ENCODE measurements at regions not wholly inside any gene's neighbourhood (a gene's known extent, or its start where the extent isn't known, plus 50 kb on each side); places are given as distances from the start of the nearest gene placed in this dataset.

DNA sequence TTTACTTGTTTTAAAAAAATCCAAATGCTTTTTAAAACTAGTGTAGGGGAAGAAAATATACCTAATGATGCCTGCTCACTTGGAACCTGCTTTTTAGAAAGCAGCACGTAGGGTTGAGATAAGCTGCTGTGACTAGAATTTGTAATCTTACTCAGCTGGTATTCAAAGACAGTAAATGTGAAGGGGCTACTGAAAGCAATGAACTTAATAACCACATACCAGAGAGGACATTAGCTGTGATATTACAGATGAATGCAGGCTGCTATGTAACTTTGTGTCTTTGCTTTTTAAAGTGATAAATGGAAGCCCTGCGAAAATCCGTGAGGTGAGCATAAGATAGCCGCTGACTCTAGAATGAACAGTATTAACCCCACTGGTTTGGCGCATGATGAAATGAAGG is 124.1 kb downstream of the TRIML1 start:
- H3K36me3 ChIP-seq (ENCODE audit: insufficient read depth, low read length), result no peaks in the 10 kb centered on the region
- CTCF ChIA-PET, result no interaction called here
- no peaks in the 10 kb centered on the region for H3K27me3 ChIP-seq (ENCODE audit: control insufficient read depth in 1 of 2, insufficient read depth in 2 of 2, low read length in 2 of 2)
- H3K9me3 Mint-ChIP-seq, result peaks cover 8% of the 10 kb centered on the region
- no peak for ATAC-seq (ENCODE audit: poor library complexity)
- no peak overlapping the region for H3K4me3 ChIP-seq (ENCODE audit: low read length)
- no peak overlapping the region for H3K27ac Mint-ChIP-seq
- H3K27me3 Mint-ChIP-seq, result no peaks in the 10 kb centered on the region
- TF ChIP-seq CTCF (IDR thresholded peaks at IDR 0.05), result no peak
- H3K4me1 ChIP-seq (ENCODE audit: insufficient read depth, low read length), result no peaks in the 10 kb centered on the region
- H3K9me3 ChIP-seq (ENCODE audit: control insufficient read depth in 1 of 2, insufficient read depth in 1 of 2, low read length in 2 of 2), result peaks cover 0 to 3% of the 10 kb centered on the region in 2 experiments
- intact Hi-C loops (cut with DNase I, micrococcal nuclease), result no loop called here
- no peaks in the 10 kb centered on the region for H3K36me3 Mint-ChIP-seq (ENCODE audit: low read depth)
- POLR2A ChIA-PET, result no interaction called here
- no peak overlapping the region for H3K4me3 Mint-ChIP-seq
- H3K27ac ChIP-seq (ENCODE audit: low read depth in 1 of 2, low read length in 2 of 2), result no peak overlapping the region
- H3K4me1 Mint-ChIP-seq (ENCODE audit: low read depth), result no peaks in the 10 kb centered on the region
- DNase-seq, result no peak

GRCh38 chr4:188266386-188266785 is 127.1 kb downstream of the TRIML1 start:
- Histone ChIP-seq H3K36me3 (ENCODE audit: insufficient read depth, low read length) (no peaks in the 10 kb centered on the region), H3K27me3 (ENCODE audit: control insufficient read depth in 1 of 2, insufficient read depth in 2 of 2, low read length in 2 of 2) (no peaks in the 10 kb centered on the region), H3K9me3 (ENCODE audit: control insufficient read depth in 1 of 2, insufficient read depth in 1 of 2, low read length in 2 of 2) (peaks cover 0 to 25% of the 10 kb centered on the region in 2 experiments), H3K4me1 (ENCODE audit: insufficient read depth, low read length) (no peaks in the 10 kb centered on the region), H3K4me3 (ENCODE audit: low read length) (no peak overlapping the region), H3K27ac (ENCODE audit: low read depth in 1 of 2, low read length in 2 of 2) (no peak overlapping the region)
- ChIA-PET POLR2A (no interaction called here), CTCF (no interaction called here)
- ATAC-seq (ENCODE audit: poor library complexity) (no peak), DNase-seq (no peak)
- Mint-ChIP-seq H3K4me3 (no peak overlapping the region), H3K27ac (no peak overlapping the region), H3K4me1 (ENCODE audit: low read depth) (no peaks in the 10 kb centered on the region), H3K36me3 (ENCODE audit: low read depth) (no peaks in the 10 kb centered on the region), H3K9me3 (peaks cover 9% of the 10 kb centered on the region), H3K27me3 (no peaks in the 10 kb centered on the region)
- intact Hi-C loops (cut with DNase I, micrococcal nuclease), result no loop called here
- TF ChIP-seq CTCF (IDR thresholded peaks at IDR 0.05), result no peak

DNA sequence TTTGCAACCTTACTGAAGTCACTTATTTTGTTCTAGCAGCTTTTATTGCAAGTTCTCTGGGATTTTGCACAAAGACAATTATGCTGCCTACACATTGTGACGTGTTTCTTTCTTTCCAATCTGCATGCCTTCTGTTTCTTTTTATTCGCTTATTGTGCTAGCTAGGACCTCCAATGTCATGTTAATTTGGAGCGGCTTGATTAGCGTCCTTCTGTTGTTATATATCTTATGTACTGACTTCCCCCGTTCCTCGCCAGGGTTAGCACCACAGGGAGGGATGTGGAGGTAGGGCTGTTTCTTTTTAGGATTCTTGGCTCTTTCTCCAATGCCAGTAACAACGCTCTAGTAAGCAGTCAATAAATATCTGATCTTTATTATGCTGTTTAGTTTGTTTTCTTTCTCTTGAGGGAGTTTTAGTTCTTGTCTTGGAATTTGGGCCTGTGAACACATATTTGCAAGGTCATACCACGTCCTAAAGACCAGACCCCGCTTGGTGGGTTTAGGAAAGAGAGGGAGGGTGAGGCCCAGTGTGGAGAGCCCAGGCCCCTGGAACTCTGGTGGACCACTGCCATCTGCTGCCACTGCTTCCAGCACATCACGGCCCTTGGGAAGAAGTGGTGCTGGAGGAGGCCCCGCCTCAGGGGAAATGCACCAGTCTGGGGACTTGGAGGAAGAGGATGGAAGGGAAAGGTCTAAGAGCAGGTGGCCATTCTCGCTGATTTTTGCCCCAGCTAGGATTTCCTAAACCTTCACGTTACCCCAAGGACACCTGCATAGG is 129.1 kb downstream of the TRIML1 start:
- H3K27me3 Mint-ChIP-seq, result no peaks in the 10 kb centered on the region
- H3K4me1 Mint-ChIP-seq (ENCODE audit: low read depth), result no peaks in the 10 kb centered on the region
- no peak overlapping the region for H3K4me3 ChIP-seq (ENCODE audit: low read length)
- H3K27ac Mint-ChIP-seq, result no peak overlapping the region
- no peak overlapping the region for H3K27ac ChIP-seq (ENCODE audit: low read depth in 1 of 2, low read length in 2 of 2)
- no peaks in the 10 kb centered on the region for H3K27me3 ChIP-seq (ENCODE audit: control insufficient read depth in 1 of 2, insufficient read depth in 2 of 2, low read length in 2 of 2)
- ATAC-seq (ENCODE audit: poor library complexity) (no peak), DNase-seq (no peak)
- peaks cover 9% of the 10 kb centered on the region for H3K9me3 Mint-ChIP-seq
- no peak overlapping the region for H3K4me3 Mint-ChIP-seq
- H3K36me3 ChIP-seq (ENCODE audit: insufficient read depth, low read length), result no peaks in the 10 kb centered on the region
- no peaks in the 10 kb centered on the region for H3K36me3 Mint-ChIP-seq (ENCODE audit: low read depth)
- H3K4me1 ChIP-seq (ENCODE audit: insufficient read depth, low read length), result no peaks in the 10 kb centered on the region
- intact Hi-C loops (cut with DNase I, micrococcal nuclease), result no loop called here
- CTCF ChIA-PET, result no interaction called here
- no peak for TF ChIP-seq CTCF (IDR thresholded peaks at IDR 0.05)
- POLR2A ChIA-PET, result no interaction called here
- H3K9me3 ChIP-seq (ENCODE audit: control insufficient read depth in 1 of 2, insufficient read depth in 1 of 2, low read length in 2 of 2), result peaks cover 0 to 25% of the 10 kb centered on the region in 2 experiments

All from CD4-positive, alpha-beta T cell (primary cell).